ENCODE measurements at regions not wholly inside any gene's neighbourhood (a gene's known extent, or its start where the extent isn't known, plus 50 kb on each side); places are given as distances from the start of the nearest gene placed in this dataset.

DNA sequence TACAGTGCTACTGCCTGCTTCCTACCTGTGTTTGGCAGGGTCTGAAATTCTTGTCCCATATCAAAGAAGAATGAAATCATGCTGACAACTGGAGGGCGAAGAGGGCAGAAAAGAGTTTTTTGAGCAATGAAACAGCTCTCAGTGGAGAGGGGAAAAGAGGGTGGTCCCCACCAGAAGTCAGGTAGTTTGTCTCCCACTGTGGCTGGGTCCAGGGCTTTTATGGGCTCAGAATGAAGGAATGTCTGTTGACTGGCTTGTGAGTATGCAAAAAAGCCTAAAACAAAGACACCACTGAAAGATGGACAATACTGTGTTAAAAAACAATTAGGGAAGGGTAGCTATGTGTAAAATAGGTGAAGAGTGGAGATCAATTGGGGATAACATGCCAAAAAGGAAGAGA lies 115.0 kb downstream of the ADAM29 start:
- Mint-ChIP-seq H3K9me3 (peaks cover 0 to 39% (median 4%) of the 10 kb centered on the region in 7 donors), H3K4me3 (no peak overlapping the region), H3K27me3 (no peaks in the 10 kb centered on the region)

DNA sequence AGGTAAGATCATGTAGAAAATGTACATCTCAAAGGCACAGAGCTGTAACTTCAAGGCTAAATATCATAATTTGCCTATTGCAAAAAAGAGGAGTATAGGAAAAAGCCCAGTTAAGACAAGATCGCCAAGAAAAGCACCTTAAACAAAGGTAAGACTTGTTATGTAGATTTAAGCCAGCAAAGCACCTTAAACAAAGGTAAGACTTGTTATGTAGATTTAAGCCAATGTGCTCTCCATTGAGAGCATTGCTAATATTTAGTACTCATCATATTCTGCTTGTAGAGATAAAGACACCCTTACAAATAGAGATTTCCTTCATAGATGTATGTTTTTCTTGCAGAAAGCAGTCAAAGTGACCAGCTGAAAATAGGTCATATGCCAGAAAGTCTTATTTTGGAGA lies 115.8 kb downstream of the ADAM29 start:
- ATAC-seq (ENCODE audit: low read depth in 2 of 2) = no peak

More for the DNA sequence above, 115.0 kb downstream of the ADAM29 start:
- Histone ChIP-seq H3K9me3 (ENCODE audit: control insufficient read depth in 2 of 2, low read length in 2 of 2) (no peaks in the 10 kb centered on the region), H3K27me3 (ENCODE audit: control insufficient read depth, insufficient read depth, low read length) (no peaks in the 10 kb centered on the region), H3K4me1 (ENCODE audit: control insufficient read depth, insufficient read depth, low read length, poor library complexity, severe bottlenecking) (no peaks in the 10 kb centered on the region), H3K36me3 (ENCODE audit: control insufficient read depth, insufficient read depth, low read length) (no peaks in the 10 kb centered on the region), H3K27ac (ENCODE audit: insufficient read depth, low read length, poor library complexity, severe bottlenecking) (no peak overlapping the region), H3K4me3 (ENCODE audit: low read depth, low read length) (no peak overlapping the region)
- Mint-ChIP-seq H3K36me3 (no peaks in the 10 kb centered on the region), H3K27ac (no peak overlapping the region), H3K4me1 (no peaks in the 10 kb centered on the region)
- no peak for ATAC-seq (ENCODE audit: low read depth in 2 of 2)
- DNase-seq = no peak

DNA sequence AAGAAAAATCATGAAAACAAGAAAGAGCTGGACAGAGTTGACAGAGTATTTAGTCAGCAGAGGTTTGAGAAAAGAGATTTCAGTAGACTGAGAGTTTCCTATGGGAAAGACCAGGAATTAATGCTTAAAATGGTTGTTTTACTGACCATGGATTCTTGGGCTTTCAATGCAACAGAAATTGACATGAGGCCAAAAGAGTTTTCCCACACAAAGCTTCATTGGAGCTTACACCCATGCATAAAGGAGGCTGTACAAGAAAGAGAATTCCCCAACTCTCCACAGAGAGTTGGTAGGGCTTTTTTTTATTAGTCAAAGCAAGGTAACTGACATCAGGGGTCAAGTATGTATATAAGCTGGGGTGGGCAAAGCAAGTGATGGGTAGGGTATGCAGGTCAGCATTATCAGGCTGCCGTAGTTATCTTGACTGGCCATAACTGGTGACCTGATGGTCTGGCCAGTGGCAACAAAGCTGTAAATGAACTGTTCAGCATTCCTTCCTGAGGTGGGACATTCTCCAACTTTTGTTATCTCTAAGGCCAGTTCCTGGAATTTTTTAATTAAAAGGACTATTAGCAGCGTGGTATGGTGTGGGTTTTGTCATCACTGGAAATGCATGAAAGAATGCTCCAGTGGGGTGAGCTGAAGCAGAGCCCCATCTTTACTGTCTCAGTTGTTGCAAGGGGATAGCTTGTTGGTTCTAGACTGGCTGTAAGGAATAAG lies 117.0 kb downstream of the ADAM29 start:
- ATAC-seq (ENCODE audit: low read depth in 2 of 2) (no peak), DNase-seq (no peak)
- Mint-ChIP-seq H3K4me1 (no peaks in the 10 kb centered on the region), H3K4me3 (peak overlapping the region in 1 of 4 donors; percentile 38), H3K27me3 (no peaks in the 10 kb centered on the region), H3K9me3 (peaks cover 0 to 30% (median 3%) of the 10 kb centered on the region in 7 donors), H3K27ac (no peak overlapping the region), H3K36me3 (no peaks in the 10 kb centered on the region)
- Histone ChIP-seq H3K27ac (ENCODE audit: insufficient read depth, low read length, poor library complexity, severe bottlenecking) (no peak overlapping the region), H3K9me3 (ENCODE audit: control insufficient read depth in 2 of 2, low read length in 2 of 2) (no peaks in the 10 kb centered on the region), H3K4me3 (ENCODE audit: low read depth, low read length) (no peak overlapping the region), H3K4me1 (ENCODE audit: control insufficient read depth, insufficient read depth, low read length, poor library complexity, severe bottlenecking) (no peaks in the 10 kb centered on the region), H3K27me3 (ENCODE audit: control insufficient read depth, insufficient read depth, low read length) (no peaks in the 10 kb centered on the region), H3K36me3 (ENCODE audit: control insufficient read depth, insufficient read depth, low read length) (no peaks in the 10 kb centered on the region)

More for the DNA sequence above, 115.8 kb downstream of the ADAM29 start:
- H3K27me3 Mint-ChIP-seq = no peaks in the 10 kb centered on the region
- Histone ChIP-seq H3K4me1 (ENCODE audit: control insufficient read depth, insufficient read depth, low read length, poor library complexity, severe bottlenecking) (no peaks in the 10 kb centered on the region), H3K36me3 (ENCODE audit: control insufficient read depth, insufficient read depth, low read length) (no peaks in the 10 kb centered on the region), H3K9me3 (ENCODE audit: control insufficient read depth in 2 of 2, low read length in 2 of 2) (no peaks in the 10 kb centered on the region), H3K4me3 (ENCODE audit: low read depth, low read length) (no peak overlapping the region), H3K27ac (ENCODE audit: insufficient read depth, low read length, poor library complexity, severe bottlenecking) (no peak overlapping the region), H3K27me3 (ENCODE audit: control insufficient read depth, insufficient read depth, low read length) (no peaks in the 10 kb centered on the region)
- peaks cover 0 to 33% (median 4%) of the 10 kb centered on the region in 7 donors for H3K9me3 Mint-ChIP-seq
- DNase-seq = no peak
- no peaks in the 10 kb centered on the region for H3K36me3 Mint-ChIP-seq
- no peak overlapping the region for H3K4me3 Mint-ChIP-seq
- no peak overlapping the region for H3K27ac Mint-ChIP-seq
- no peaks in the 10 kb centered on the region for H3K4me1 Mint-ChIP-seq

DNA sequence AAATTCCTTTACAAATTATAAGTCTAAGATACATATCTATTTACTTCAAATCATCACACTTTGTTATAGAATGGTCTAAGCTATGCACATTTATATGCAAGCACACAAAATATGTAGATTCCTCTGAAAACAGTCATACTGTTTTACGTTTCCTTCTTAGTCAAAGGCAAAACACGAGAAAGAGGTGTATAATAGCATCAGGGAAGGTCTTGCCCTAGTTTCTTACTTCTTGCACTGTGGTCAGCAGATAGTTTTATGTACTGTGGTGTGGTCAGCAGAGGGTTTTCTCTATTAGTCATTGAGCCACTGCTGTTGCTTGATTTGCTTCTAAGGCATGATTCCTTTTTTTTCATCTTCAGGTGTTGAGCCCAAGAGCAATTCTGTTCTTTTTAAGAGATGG lies 117.7 kb downstream of the ADAM29 start:
- Mint-ChIP-seq H3K4me3 (no peak overlapping the region), H3K36me3 (no peaks in the 10 kb centered on the region), H3K9me3 (peaks cover 0 to 34% (median 5%) of the 10 kb centered on the region in 7 donors), H3K27me3 (no peaks in the 10 kb centered on the region), H3K27ac (no peak overlapping the region), H3K4me1 (no peaks in the 10 kb centered on the region)
- Histone ChIP-seq H3K27me3 (ENCODE audit: control insufficient read depth, insufficient read depth, low read length) (no peaks in the 10 kb centered on the region), H3K4me3 (ENCODE audit: low read depth, low read length) (no peak overlapping the region), H3K27ac (ENCODE audit: insufficient read depth, low read length, poor library complexity, severe bottlenecking) (no peak overlapping the region), H3K9me3 (ENCODE audit: control insufficient read depth in 2 of 2, low read length in 2 of 2) (no peaks in the 10 kb centered on the region), H3K36me3 (ENCODE audit: control insufficient read depth, insufficient read depth, low read length) (no peaks in the 10 kb centered on the region), H3K4me1 (ENCODE audit: control insufficient read depth, insufficient read depth, low read length, poor library complexity, severe bottlenecking) (no peaks in the 10 kb centered on the region)
- ATAC-seq (ENCODE audit: low read depth in 2 of 2) (no peak), DNase-seq (no peak)

DNA sequence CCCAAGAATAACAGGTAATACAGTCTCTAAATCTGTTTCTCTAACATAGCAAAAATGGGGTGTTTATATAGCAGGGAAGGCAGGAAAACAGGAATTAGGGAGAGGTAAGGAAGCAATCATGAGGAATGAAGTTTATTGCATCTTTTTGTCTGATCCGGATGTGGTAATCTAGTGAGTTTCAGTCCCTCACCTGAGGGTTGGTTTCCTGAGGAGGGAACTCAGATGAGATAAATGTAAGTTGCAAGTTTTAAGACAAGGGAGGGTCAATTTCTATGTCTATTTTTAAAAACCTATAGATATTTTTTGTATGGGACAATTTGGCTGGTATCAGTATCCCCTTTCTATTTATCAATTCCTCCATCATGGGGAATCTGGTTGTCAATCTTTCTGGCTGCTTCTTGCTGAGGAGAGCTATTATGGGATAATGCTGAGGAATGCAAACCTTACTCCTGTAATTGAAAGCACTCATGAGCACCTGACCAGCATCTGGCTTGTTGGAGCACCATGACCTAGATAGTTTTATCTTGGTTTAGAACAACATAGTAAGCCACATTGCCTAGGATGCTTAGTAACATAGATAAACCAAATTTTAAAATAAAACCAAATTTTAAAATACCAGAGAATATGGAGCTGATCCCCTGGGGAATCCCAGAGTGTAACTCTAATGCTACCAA lies 130.1 kb downstream of the ADAM29 start:
- H3K4me1 Mint-ChIP-seq = no peaks in the 10 kb centered on the region
- Histone ChIP-seq H3K9me3 (ENCODE audit: control insufficient read depth in 2 of 2, low read length in 2 of 2) (no peaks in the 10 kb centered on the region), H3K4me3 (ENCODE audit: low read depth, low read length) (no peak overlapping the region), H3K4me1 (ENCODE audit: control insufficient read depth, insufficient read depth, low read length, poor library complexity, severe bottlenecking) (no peaks in the 10 kb centered on the region), H3K36me3 (ENCODE audit: control insufficient read depth, insufficient read depth, low read length) (no peaks in the 10 kb centered on the region), H3K27ac (ENCODE audit: insufficient read depth, low read length, poor library complexity, severe bottlenecking) (no peak overlapping the region), H3K27me3 (ENCODE audit: control insufficient read depth, insufficient read depth, low read length) (no peaks in the 10 kb centered on the region)
- ATAC-seq (ENCODE audit: low read depth in 2 of 2) (no peak), DNase-seq (no peak)
- peak overlapping the region in 1 of 3 donors; percentile 49 for H3K27ac Mint-ChIP-seq
- peaks cover 0 to 15% (median 5%) of the 10 kb centered on the region in 7 donors for H3K9me3 Mint-ChIP-seq
- H3K36me3 Mint-ChIP-seq = no peaks in the 10 kb centered on the region
- H3K4me3 Mint-ChIP-seq = no peak overlapping the region
- no peaks in the 10 kb centered on the region for H3K27me3 Mint-ChIP-seq

DNA sequence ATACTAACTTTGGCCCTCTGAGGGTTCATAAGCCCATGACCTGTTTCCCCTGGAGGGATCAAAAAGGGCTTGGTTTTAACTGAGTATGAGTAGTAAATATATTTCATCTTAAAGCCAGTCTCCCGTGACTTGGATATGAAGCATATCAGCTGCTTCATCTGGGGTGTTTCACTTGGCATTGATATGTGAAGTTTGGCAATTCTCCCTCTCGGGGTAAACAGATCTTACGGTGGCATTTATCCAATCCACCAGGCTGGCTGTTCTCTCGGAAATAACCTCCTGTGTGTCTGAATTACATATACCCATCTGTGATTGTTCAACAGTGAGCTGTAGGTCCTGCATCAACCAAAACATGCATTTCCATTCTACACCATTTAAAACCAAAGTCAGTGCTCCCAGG lies 130.7 kb downstream of the ADAM29 start:
- H3K4me3 ChIP-seq (ENCODE audit: low read depth, low read length) = no peak overlapping the region
- Mint-ChIP-seq H3K36me3 (no peaks in the 10 kb centered on the region), H3K4me3 (no peak overlapping the region), H3K9me3 (peaks cover 0 to 15% (median 2%) of the 10 kb centered on the region in 7 donors), H3K27me3 (no peaks in the 10 kb centered on the region), H3K27ac (no peak overlapping the region), H3K4me1 (no peaks in the 10 kb centered on the region)
- H3K36me3 ChIP-seq (ENCODE audit: control insufficient read depth, insufficient read depth, low read length) = no peaks in the 10 kb centered on the region
- no peaks in the 10 kb centered on the region for H3K4me1 ChIP-seq (ENCODE audit: control insufficient read depth, insufficient read depth, low read length, poor library complexity, severe bottlenecking)
- DNase-seq = no peak
- H3K9me3 ChIP-seq (ENCODE audit: control insufficient read depth in 2 of 2, low read length in 2 of 2) = no peaks in the 10 kb centered on the region
- no peaks in the 10 kb centered on the region for H3K27me3 ChIP-seq (ENCODE audit: control insufficient read depth, insufficient read depth, low read length)
- no peak for ATAC-seq (ENCODE audit: low read depth in 2 of 2)
- no peak overlapping the region for H3K27ac ChIP-seq (ENCODE audit: insufficient read depth, low read length, poor library complexity, severe bottlenecking)

DNA sequence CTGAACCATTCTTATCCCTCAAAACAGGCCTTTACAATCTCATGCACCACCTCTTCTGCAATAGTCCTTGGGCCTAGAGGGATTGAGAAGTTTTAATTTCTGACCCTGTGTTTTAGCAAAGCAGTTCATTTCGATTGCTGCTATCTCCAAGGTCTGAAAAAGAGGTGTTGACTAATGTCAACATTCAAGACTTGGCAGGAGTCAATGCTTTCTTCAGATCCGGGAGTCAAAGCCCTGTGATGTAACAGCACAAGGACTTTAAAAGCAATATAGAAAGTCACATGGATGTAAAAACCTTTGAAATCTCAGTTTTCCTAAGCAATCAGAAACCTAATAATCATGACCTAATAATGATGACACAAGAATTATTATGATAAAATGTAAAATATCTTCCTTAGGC lies 133.8 kb downstream of the ADAM29 start:
- Mint-ChIP-seq H3K36me3 (no peaks in the 10 kb centered on the region), H3K9me3 (peaks cover 0 to 17% (median 2%) of the 10 kb centered on the region in 7 donors), H3K4me3 (no peak overlapping the region), H3K27ac (no peak overlapping the region), H3K4me1 (no peaks in the 10 kb centered on the region), H3K27me3 (no peaks in the 10 kb centered on the region)
- Histone ChIP-seq H3K9me3 (ENCODE audit: control insufficient read depth in 2 of 2, low read length in 2 of 2) (no peaks in the 10 kb centered on the region), H3K27me3 (ENCODE audit: control insufficient read depth, insufficient read depth, low read length) (no peaks in the 10 kb centered on the region), H3K27ac (ENCODE audit: insufficient read depth, low read length, poor library complexity, severe bottlenecking) (no peak overlapping the region), H3K36me3 (ENCODE audit: control insufficient read depth, insufficient read depth, low read length) (no peaks in the 10 kb centered on the region), H3K4me3 (ENCODE audit: low read depth, low read length) (no peak overlapping the region), H3K4me1 (ENCODE audit: control insufficient read depth, insufficient read depth, low read length, poor library complexity, severe bottlenecking) (no peaks in the 10 kb centered on the region)
- no peak for DNase-seq
- ATAC-seq (ENCODE audit: low read depth in 2 of 2) = no peak

DNA sequence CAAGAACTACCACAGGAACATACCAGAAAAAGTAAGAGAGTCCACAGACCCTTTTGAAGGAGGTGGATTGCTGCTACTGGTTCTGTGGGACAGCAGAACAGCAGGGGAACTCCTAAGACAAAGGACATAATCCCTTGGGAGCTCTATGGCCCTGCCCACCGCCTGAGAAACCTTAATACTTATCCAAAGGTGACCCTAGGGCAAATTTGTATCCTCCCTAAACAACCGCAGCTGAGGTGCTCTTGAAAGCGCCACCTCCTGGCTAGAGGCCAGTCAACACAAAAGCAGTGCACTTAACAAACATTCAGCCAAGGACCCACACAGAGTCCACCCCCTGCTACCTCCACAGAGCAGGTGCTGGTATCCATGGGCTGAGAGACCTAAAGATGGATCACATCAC lies 136.8 kb downstream of the ADAM29 start:
- Mint-ChIP-seq H3K36me3 (no peaks in the 10 kb centered on the region), H3K27me3 (no peaks in the 10 kb centered on the region), H3K4me1 (no peaks in the 10 kb centered on the region), H3K9me3 (peaks cover 0 to 20% (median 6%) of the 10 kb centered on the region in 7 donors), H3K27ac (no peak overlapping the region), H3K4me3 (no peak overlapping the region)
- Histone ChIP-seq H3K36me3 (ENCODE audit: control insufficient read depth, insufficient read depth, low read length) (no peaks in the 10 kb centered on the region), H3K4me1 (ENCODE audit: control insufficient read depth, insufficient read depth, low read length, poor library complexity, severe bottlenecking) (no peaks in the 10 kb centered on the region), H3K27ac (ENCODE audit: insufficient read depth, low read length, poor library complexity, severe bottlenecking) (no peak overlapping the region), H3K9me3 (ENCODE audit: control insufficient read depth in 2 of 2, low read length in 2 of 2) (no peaks in the 10 kb centered on the region), H3K4me3 (ENCODE audit: low read depth, low read length) (no peak overlapping the region), H3K27me3 (ENCODE audit: control insufficient read depth, insufficient read depth, low read length) (no peaks in the 10 kb centered on the region)
- ATAC-seq (ENCODE audit: low read depth in 2 of 2) = no peak
- no peak for DNase-seq

All from CD4-positive, CD25-positive, alpha-beta regulatory T cell (primary cell).